GM23248 (cell line): ENCODE measurements at regions not wholly inside any gene's neighbourhood (a gene's known extent, or its start where the extent isn't known, plus 50 kb on each side); places are given as distances from the start of the nearest gene placed in this dataset.

Experiments
- EZH2 ChIP-seq: fragments of 200-600 bp; sonication (generic); IDR thresholded peaks from 2 replicates; pipeline ENCODE4 v1.6.1; 2018; ENCODE audit warnings: antibody characterized with exemption, mild to moderate bottlenecking; ENCODE audit not compliant: insufficient read depth, poor library complexity, severe bottlenecking
- EZH2phosphoT487 ChIP-seq: fragments of 200-600 bp; sonication (generic); IDR thresholded peaks from 2 replicates; pipeline ENCODE4 v1.6.1; 2018; ENCODE audit warnings: antibody characterized with exemption, moderate library complexity, mild to moderate bottlenecking, low read depth; ENCODE audit not compliant: insufficient read depth

DNA sequence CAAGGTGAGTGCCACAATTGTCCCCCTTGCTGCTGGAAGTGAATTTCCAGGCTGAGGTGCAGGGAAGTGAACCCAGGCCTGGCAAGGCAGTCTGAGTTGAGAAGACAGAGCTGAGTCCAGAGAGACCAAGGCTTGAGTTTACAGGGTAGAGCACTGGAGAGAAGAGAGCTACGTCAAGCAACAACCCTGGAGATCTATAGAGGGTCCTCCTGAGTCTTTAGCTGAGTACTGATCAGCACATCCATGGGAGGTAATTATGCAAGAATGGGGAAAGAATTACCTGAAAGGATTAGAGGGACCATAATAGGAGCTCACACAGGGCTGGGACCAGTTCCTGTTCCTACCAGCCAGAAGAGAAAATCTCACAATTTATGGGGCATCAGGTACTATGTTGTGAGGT, 190.7 kb downstream of the NEDD1 start:
- no peak for TF ChIP-seq EZH2
- no peak for TF ChIP-seq EZH2phosphoT487
